Gastrocnemius medialis (tissue), 4 donors: ENCODE measurements at regions not wholly inside any gene's neighbourhood (a gene's known extent, or its start where the extent isn't known, plus 50 kb on each side); places are given as distances from the start of the nearest gene placed in this dataset.

Source experiments
- ATAC-seq, 2 donors: fragments of 150-250 bp; one replicate each; pipeline ENCODE4 v1.9.1; 2016
- DNase-seq, 2 donors: peaks; one replicate each; pipeline ENCODE4 v3.0.0-alpha.2; 2019
- H3K27ac ChIP-seq, 4 donors: fragments of 200-600 bp; sonication (generic); 1 replicate in 1 of 4; 2 replicates in 3 of 4; pipeline ENCODE4 v1.5.1; 2016 to 2018; ENCODE audit warnings: mild to moderate bottlenecking in 2 of 4, moderate library complexity in 1 of 4
- H3K27me3 ChIP-seq, 3 donors: fragments of 200-600 bp; sonication (generic) in 2 of 3; 1 replicate in 1 of 3; 2 replicates in 2 of 3; pipeline versions ENCODE4 v1.5.1 to v1.6.0; 2016 to 2019; ENCODE audit warnings: mild to moderate bottlenecking in 1 of 3, moderate library complexity in 1 of 3
- H3K36me3 ChIP-seq, 2 donors: fragments of 200-600 bp; sonication (generic) in 1 of 2; one replicate each; pipeline ENCODE4 v1.5.1; 2017 to 2018
- H3K4me1 ChIP-seq, 2 donors: fragments of 200-600 bp; sonication (generic) in 1 of 2; one replicate each; pipeline ENCODE4 v1.5.1; 2016 to 2017; ENCODE audit warnings: mild to moderate bottlenecking in 2 of 2
- H3K4me3 ChIP-seq, 4 donors: fragments of 200-600 bp; sonication (generic) in 3 of 4; 1 replicate in 1 of 4; 2 replicates in 3 of 4; pipeline ENCODE4 v1.5.1; 2016 to 2019; ENCODE audit warnings: mild to moderate bottlenecking in 2 of 4
- H3K9me3 ChIP-seq, 3 donors: fragments of 200-600 bp; sonication (generic) in 2 of 3; 1 replicate in 1 of 3; 2 replicates in 2 of 3; pipeline ENCODE4 v1.5.1; 2016 to 2019
- CTCF ChIP-seq, 5 experiments: fragments of 450-650 bp in 3 of 5; fragments of 200-600 bp in 2 of 5; sonication (generic) in 2 of 5; IDR thresholded peaks in 4 of 5; conservative IDR thresholded peaks in 1 of 5; 1 replicate in 4 of 5; 2 replicates in 1 of 5; pipeline ENCODE4 v1.5.1; 2016 to 2019; ENCODE audit warnings: antibody characterized with exemption in 5 of 5, mild to moderate bottlenecking in 3 of 5, moderate library complexity in 3 of 5
- POLR2A ChIP-seq, 2 donors: fragments of 450-650 bp; IDR thresholded peaks; one replicate each; pipeline ENCODE4 v1.6.1; 2017; ENCODE audit warnings: antibody characterized with exemption in 2 of 2, mild to moderate bottlenecking in 2 of 2, moderate library complexity in 2 of 2
- in situ Hi-C, 4 donors: fragments of 200-750 bp; cut with MboI; loops; one replicate each; pipeline versions ENCODE4 v1.15.0 to v1.8.0; 2017; ENCODE audit warnings: low sequenced_read_pairs in 4 of 4
- intact Hi-C: fragments of 100-400 bp; cut with DNase I; formaldehyde crosslinking; loops from one replicate; pipeline ENCODE4 v1.15.1; 2023; ENCODE audit warnings: low total_unique reads

GRCh38 chr6:1146500-1146899 lies 165.4 kb upstream of the FOXQ1 start:
- TF ChIP-seq POLR2A (IDR thresholded peaks at IDR 0.05) (no peak), CTCF (IDR thresholded peaks at IDR 0.05 in 4 of 5, conservative IDR thresholded peaks at IDR 0.05 in 1 of 5) (no peak)
- peaks cover 0 to 4% (median 0%) of the 10 kb centered on the region in 3 donors for H3K27me3 ChIP-seq
- H3K4me1 ChIP-seq, result no peaks in the 10 kb centered on the region
- H3K4me3 ChIP-seq, result no peak overlapping the region
- ATAC-seq (no peak), DNase-seq (no peak)
- H3K36me3 ChIP-seq, result no peaks in the 10 kb centered on the region
- intact Hi-C loops (no loop called here), in situ Hi-C loops (no loop called here)
- no peak overlapping the region for H3K27ac ChIP-seq
- no peaks in the 10 kb centered on the region for H3K9me3 ChIP-seq

GRCh38 chr6:1145768-1146218 lies 166.1 kb upstream of the FOXQ1 start:
- Histone ChIP-seq H3K9me3 (no peaks in the 10 kb centered on the region), H3K4me3 (no peak overlapping the region), H3K4me1 (no peaks in the 10 kb centered on the region), H3K27ac (no peak overlapping the region), H3K36me3 (no peaks in the 10 kb centered on the region), H3K27me3 (peaks cover 0 to 4% (median 0%) of the 10 kb centered on the region in 3 donors)
- intact Hi-C loops, result no loop called here
- in situ Hi-C loops, result no loop called here
- ATAC-seq (no peak), DNase-seq (no peak)
- TF ChIP-seq POLR2A (IDR thresholded peaks at IDR 0.05) (no peak), CTCF (IDR thresholded peaks at IDR 0.05 in 4 of 5, conservative IDR thresholded peaks at IDR 0.05 in 1 of 5) (no peak)

GRCh38 chr6:1144842-1145767 lies 166.8 kb upstream of the FOXQ1 start:
- H3K36me3 ChIP-seq, result no peaks in the 10 kb centered on the region
- no peak for TF ChIP-seq CTCF (IDR thresholded peaks at IDR 0.05 in 4 of 5, conservative IDR thresholded peaks at IDR 0.05 in 1 of 5)
- TF ChIP-seq POLR2A (IDR thresholded peaks at IDR 0.05), result no peak
- no peaks in the 10 kb centered on the region for H3K9me3 ChIP-seq
- DNase-seq, result no peak
- no peak for ATAC-seq
- H3K4me1 ChIP-seq, result no peaks in the 10 kb centered on the region
- in situ Hi-C loops, result no loop called here
- H3K4me3 ChIP-seq, result no peak overlapping the region
- intact Hi-C loops, result no loop called here
- peaks cover 0 to 4% (median 0%) of the 10 kb centered on the region in 3 donors for H3K27me3 ChIP-seq
- H3K27ac ChIP-seq, result no peak overlapping the region

- Histone ChIP-seq H3K4me1 (no peaks in the 10 kb centered on the region), H3K27ac (no peak overlapping the region), H3K27me3 (peaks cover 0 to 4% (median 0%) of the 10 kb centered on the region in 3 donors), H3K36me3 (no peaks in the 10 kb centered on the region), H3K4me3 (no peak overlapping the region), H3K9me3 (no peaks in the 10 kb centered on the region)
- DNase-seq, result no peak
- intact Hi-C loops (no loop called here), in situ Hi-C loops (no loop called here)
- TF ChIP-seq CTCF (IDR thresholded peaks at IDR 0.05 in 4 of 5, conservative IDR thresholded peaks at IDR 0.05 in 1 of 5) (no peak), POLR2A (IDR thresholded peaks at IDR 0.05) (no peak)
- no peak for ATAC-seq
Measured at GRCh38 chr6:1143655-1144054, 168.2 kb upstream of the FOXQ1 start.
